ENCODE measurements at regions not wholly inside any gene's neighbourhood (a gene's known extent, or its start where the extent isn't known, plus 50 kb on each side); places are given as distances from the start of the nearest gene placed in this dataset.

GRCh38 chr2:239540174-239540573 is 139.4 kb upstream of the HDAC4 start:
- no peak for DNase-seq (ENCODE audit: low read depth in 3 of 3, low spot score in 1 of 3)

DNA sequence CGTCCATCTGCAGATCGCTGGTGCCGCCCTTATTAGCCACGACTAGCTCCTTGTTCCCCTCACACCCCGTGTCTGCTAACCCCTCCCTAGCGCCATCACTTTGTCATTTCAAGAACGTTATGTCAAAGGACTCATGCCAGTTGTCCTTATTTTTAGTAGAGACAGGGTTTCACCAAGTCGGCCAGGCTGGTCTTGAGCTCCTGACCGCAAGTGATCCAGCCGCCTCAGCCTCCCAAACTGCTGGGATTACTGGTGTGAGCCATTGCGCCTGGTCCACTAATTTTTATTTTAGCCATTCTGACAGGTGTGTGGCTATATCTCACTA is 138.9 kb upstream of the HDAC4 start:
- no peak for DNase-seq (ENCODE audit: low read depth in 3 of 3, low spot score in 1 of 3)

DNA sequence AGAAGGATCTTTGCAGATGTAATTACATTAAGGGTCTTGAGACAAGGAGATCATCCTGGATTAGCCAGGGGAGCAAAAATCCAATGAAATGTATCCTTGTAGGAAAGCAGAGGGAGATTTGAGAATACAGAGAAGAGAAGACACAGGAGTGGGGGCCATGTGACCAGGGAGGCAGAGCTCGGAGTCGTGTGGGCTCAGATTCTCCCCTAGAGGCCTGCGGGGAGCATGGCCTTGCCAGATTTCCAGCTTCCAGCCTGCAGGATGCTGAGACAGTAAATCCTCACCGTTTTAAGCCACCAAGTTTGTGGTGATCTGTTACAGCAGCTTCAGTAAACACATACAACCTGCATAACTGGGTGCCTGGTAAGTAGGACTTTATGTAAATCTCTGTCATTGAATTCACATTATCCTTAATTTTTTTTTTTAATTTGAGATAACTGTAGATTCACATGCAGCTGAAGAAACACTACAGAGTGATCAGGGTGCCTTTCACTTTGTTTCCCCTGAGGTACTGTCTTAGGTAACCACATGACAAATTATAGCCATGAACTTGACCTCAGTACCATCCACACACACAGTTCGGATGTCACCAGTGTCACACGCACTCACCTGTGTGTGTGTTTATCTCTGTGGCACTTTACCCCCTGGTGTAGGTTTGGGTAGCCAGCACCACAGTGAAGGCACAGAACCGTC is 138.4 kb upstream of the HDAC4 start:
- DNase-seq (ENCODE audit: low read depth in 3 of 3, low spot score in 1 of 3): no peak

- no peak for DNase-seq (ENCODE audit: low read depth in 3 of 3, low spot score in 1 of 3)
These were observed 137.7 kb upstream of the HDAC4 start for GRCh38 chr2:239538357-239539052.

DNA sequence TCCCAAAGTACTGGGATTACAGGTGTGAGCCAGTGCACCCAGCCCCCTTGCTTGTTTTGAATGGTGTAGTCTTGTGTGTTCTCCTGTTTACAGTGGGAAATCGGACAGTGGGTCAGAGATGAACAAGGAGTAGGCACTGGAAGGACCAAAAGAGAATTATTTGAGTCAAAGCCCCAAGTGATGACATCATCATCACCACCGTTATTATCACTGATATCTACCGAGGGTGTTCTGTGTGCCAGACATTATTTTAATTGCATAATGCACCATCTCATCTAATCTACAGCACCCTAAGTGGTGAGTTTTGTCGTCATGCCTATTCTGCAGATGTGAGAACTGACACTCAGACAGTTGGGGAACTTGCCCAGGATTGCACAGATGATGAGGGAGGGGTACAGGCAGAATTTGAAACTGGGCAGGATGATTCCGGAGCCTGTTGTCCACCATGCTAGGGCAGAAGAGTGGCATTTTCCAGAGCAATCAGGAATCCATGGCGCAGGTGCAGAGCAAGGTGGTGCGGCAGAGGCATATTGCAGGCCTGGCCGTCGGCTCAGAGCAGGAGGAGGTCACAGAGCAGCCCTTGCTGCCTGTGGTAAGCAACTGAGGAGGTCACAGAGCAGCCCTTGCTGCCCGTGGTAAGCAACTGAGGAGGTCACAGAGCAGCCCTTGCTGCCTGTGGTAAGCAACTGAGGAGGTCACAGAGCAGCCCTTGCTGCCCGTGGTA is 137.0 kb upstream of the HDAC4 start:
- DNase-seq (ENCODE audit: low read depth in 3 of 3, low spot score in 1 of 3): no peak

GRCh38 chr2:239536186-239536585 is 135.4 kb upstream of the HDAC4 start:
- DNase-seq (ENCODE audit: low read depth in 3 of 3, low spot score in 1 of 3): no peak

DNA sequence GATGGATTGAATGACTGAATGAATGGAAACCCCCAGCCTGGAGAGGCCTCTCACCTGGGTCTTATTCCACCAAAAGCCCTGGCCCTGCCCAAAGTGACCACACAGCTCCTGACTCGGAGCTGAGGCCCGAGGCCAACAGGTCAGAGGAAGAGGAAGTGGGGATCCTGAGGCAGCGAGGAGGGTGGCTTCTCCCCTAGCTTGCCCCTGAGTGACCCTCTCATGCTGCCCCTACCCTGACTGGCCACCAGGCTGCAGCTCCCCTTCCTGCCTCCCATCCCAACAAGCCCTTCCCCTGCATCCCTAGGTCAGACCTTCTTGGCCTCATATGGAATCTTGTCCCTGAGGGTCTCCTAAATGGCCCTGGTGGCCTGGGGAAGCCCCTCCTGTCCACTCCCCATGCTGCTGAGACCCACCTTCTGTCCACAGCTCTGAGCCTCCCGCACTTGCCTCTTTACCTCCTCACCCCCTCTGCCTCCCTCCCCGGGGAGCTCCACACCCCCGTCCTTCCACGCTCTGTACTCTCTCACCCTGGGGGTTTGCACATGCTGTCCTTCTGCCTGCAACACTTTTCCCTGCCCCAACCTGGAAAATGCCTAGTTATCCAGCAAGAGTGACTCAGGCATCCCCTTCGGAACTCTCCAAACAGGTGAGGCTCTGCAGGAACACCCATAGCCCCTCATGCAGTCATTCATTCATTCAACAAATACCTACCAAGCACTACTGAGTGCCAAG is 134.8 kb upstream of the HDAC4 start:
- no peak for DNase-seq (ENCODE audit: low read depth in 3 of 3, low spot score in 1 of 3)

DNA sequence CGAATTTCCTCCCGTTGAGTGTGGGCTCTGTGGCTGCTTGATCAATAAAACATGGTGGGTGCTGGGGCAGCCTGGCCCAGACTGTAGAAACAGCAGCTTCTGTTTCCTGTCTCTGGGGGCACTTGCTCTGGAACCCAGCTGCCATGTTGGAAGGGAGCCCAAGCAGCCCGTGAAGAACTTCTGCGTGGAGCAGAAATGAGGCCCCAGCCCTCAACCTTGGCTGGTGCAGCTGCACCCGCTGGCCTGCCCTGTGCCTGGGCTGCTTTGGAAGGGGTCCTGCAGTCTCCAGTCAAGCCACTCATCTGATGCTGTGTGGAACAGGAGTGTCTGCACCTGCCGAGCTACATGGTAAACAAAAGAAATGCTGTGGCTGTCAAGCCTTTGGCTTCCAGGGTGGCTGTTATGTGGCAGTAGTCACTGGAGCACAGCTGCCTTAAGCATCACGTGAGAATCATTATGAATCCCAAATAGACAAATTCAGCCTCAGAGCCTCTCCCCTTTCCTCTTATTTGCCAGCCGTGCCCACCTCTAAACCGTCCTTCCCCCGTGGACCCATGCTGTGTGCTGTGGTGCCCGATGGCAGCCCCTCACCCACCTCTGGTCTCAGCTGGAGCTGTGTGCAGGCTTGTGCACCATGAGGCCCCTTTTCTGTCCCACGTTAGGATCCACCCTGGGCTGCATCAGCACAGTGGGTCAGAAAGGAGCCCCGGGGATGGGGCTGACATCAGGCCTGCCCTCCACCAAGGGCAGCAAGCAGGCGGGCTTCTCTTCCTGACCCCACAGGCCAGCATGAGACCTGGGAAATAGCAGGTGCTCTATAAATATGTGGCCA is 134.0 kb upstream of the HDAC4 start:
- no peak for DNase-seq (ENCODE audit: low read depth in 3 of 3, low spot score in 1 of 3)

GRCh38 chr2:239533569-239534316 is 132.9 kb upstream of the HDAC4 start:
- no peak for DNase-seq (ENCODE audit: low read depth in 3 of 3, low spot score in 1 of 3)

DNA sequence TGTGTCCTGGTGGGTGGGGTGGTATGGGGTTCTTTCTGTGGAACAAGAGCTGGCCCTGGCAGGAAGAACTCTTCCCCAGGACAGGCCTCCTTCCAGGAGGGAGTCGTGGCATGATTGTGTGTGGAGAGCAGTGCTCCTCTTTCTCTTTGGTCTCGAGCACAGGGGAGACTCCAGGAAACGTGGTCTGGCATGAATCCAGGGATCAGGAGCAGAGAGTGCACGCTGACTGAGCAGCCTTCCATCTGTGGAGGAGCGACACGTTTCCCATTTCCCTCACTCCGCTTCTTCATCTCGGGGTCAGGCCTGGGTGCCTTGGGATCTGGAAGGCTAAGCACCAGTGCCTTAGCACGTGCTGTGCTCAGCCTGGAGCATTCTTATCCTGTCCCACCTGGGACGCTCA is 132.0 kb upstream of the HDAC4 start:
- DNase-seq (ENCODE audit: low read depth in 3 of 3, low spot score in 1 of 3): no peak

DNA sequence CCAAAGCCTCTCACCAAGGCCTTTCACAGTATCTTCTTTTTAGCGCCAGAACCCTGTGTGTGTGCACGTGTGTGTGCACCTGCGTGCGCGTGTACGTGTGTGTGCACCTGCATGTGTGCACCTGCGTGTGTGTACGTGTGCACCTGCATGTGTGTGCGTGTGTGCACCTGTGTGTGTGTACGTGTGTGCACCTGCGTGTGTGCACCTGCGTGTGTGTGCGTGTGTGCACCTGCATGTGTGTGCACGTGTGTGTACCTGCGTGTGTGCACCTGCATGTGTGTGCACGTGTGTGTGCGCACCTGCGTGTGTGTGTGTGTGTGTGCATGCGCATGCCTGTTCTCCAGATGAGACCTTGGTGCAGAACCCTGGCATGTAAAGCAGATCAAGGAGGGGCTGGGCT is 131.4 kb upstream of the HDAC4 start:
- DNase-seq (ENCODE audit: low read depth in 3 of 3, low spot score in 1 of 3): no peak

GRCh38 chr2:239531456-239532241 is 130.8 kb upstream of the HDAC4 start:
- no peak for DNase-seq (ENCODE audit: low read depth in 3 of 3, low spot score in 1 of 3)

DNA sequence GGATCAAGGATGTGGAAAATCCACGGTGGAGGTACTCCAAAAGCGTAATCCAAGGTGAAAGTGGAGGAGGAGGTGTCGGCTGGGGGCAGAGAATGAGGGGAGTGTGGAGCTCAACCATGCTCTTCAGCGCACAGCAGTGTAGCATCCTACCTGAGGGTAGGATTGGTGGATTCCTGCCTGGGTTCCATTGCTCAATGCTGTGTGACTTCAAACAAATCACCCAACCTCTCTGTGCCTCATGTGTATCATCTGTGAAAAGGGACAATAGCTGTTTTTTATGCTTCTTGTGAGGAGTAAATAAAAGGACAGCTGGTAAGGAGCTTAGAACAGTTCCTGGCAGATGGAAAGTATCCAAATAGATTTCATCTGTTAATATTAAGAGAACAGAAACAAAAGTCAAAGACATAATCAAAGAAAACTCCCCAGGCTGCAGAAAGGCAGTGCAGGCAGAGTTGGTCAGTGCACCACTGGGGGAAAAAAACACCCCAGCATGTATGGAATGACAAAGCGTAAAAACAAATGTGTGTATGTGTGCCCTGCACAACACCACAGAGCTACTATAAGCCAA is 130.0 kb upstream of the HDAC4 start:
- DNase-seq (ENCODE audit: low read depth in 3 of 3, low spot score in 1 of 3): no peak

DNA sequence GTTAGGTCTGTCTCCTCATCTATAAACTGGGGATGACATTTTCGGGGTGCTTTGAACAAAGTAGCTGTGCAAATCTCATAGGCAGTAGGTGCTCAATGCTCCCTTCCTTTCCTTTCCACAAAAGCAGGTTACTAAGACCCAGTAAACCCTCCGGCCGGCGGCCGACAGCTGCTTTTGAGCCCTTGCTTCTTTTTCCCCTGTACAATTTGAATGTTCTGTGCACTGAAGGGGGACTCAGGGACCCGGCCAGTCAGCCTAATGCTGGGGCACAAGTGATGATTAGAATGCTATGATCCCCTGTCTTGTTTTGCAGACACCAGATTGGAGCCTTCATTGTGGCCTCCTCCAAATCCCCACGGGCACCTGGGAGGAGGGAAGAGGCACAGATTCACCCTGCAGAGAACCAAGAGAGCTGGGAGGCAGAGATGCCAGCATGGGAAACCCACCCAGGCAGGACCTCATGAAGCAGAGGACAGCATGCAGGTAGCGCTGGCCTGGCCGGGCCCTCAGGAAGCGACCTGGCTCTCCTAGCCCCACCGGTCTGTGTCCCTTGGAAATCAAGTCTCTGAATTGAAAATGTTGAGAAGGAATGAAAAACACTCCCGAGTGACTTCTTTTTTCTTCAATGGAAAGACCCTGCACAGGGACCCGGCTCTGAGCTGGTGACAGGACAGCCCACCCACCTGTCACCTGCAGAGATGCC is 128.6 kb upstream of the HDAC4 start:
- no peak for DNase-seq (ENCODE audit: low read depth in 3 of 3, low spot score in 1 of 3)

- no peak for DNase-seq (ENCODE audit: low read depth in 3 of 3, low spot score in 1 of 3)
These were observed 128.1 kb upstream of the HDAC4 start for GRCh38 chr2:239528883-239529282.

DNA sequence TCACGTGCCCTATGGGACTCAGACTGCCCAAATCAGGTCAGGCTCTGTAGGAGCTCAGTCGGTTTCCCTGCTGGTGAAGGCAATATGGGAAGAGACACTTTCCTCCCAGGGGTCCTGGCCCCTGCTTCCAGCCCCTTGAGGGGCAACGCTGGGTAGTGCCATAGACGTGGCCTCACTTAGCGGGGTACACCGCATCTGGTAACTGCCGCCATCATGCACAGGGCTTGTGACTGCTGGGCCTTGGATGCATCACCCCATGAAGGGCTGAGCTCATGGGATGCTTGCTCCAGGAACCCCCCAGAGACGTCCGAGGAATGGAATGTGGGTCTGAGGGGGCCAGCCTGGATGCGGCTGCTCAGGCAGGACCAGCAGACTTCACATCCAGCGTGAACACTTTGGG is 127.3 kb upstream of the HDAC4 start:
- no peak for DNase-seq (ENCODE audit: low read depth in 3 of 3, low spot score in 1 of 3)

DNA sequence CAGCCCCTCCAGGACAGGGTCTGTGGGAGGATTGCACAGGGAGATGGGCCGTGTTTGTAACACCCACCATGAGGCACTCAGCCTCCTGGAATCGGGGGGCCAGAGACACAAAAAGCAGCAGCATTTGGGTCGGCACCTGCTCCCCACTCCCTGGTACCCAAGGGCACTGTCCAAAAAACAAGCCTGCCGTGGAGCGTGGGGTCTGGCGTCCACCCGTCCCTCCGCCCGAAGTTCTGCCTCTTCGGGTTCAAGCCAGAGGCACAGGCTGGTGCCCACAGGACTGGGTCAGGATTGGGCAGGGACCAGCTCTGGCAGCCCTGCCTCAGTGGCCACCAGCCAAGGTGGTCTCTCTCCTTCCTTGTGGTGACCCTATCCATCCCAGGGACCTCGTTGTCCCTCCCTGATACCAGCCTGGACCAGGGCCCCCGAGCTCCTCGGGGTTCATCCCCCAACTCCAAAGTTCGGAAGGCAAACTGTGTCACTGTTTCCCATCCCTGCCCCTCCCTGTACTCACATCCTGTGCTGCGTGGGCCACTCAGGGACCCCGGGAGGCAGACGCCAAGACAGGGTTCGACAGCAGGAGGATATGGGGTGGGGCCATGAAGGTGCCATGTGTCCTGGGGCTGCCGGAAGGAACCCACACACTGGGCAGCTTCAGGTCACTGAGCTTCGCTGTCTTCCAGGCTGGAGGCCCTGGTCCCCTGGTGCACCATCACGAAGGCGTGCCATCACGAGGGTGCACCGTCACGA is 126.0 kb upstream of the HDAC4 start:
- no peak for DNase-seq (ENCODE audit: low read depth in 3 of 3, low spot score in 1 of 3)

- DNase-seq (ENCODE audit: low read depth in 3 of 3, low spot score in 1 of 3): no peak
These were observed 125.2 kb upstream of the HDAC4 start for GRCh38 chr2:239526038-239526437.
